OCI-LY1 (cell line): ENCODE measurements at regions not wholly inside any gene's neighbourhood (a gene's known extent, or its start where the extent isn't known, plus 50 kb on each side); places are given as distances from the start of the nearest gene placed in this dataset.

Experiments used
- H2AFZ ChIP-seq: fragments of 200-600 bp; sonication (generic), shearing (Covaris generic); 2 replicates; pipeline ENCODE4 v1.6.0; 2014; ENCODE audit warnings: antibody characterized with exemption, mild to moderate bottlenecking, low read length
- H3F3A ChIP-seq: fragments of 200-600 bp; sonication (generic), shearing (Covaris generic); 2 replicates; pipeline ENCODE4 v1.6.0; 2014; ENCODE audit warnings: mild to moderate bottlenecking, antibody characterized with exemption, low read length, moderate library complexity; ENCODE audit not compliant: insufficient read depth
- H3K27ac ChIP-seq: fragments of 200-600 bp; sonication (generic); 2 replicates; pipeline ENCODE4 v1.5.1; 2014; ENCODE audit warnings: low read length, mixed run types, mild to moderate bottlenecking, low read depth; ENCODE audit not compliant: poor library complexity, severe bottlenecking
- H3K27me3 ChIP-seq: fragments of 200-600 bp; sonication (generic); 2 replicates; pipeline ENCODE4 v1.6.0; 2014; ENCODE audit warnings: antibody characterized with exemption, mild to moderate bottlenecking, low read length, moderate library complexity; ENCODE audit not compliant: insufficient read depth
- H3K36me3 ChIP-seq: fragments of 200-600 bp; sonication (generic); 2 replicates; pipeline ENCODE4 v1.6.1; 2014; ENCODE audit warnings: mild to moderate bottlenecking, antibody characterized with exemption, low read length, moderate library complexity, mixed read lengths; ENCODE audit not compliant: insufficient read depth
- H3K4me1 ChIP-seq: fragments of 200-600 bp; sonication (generic); 2 replicates; pipeline ENCODE4 v1.5.1; 2014; ENCODE audit warnings: mild to moderate bottlenecking, low read length, moderate library complexity; ENCODE audit not compliant: insufficient read depth, severe bottlenecking
- H3K4me2 ChIP-seq: fragments of 200-600 bp; sonication (generic), shearing (Covaris generic); 2 replicates; pipeline ENCODE4 v1.6.1; 2014; ENCODE audit warnings: low read length
- H3K4me3 ChIP-seq: fragments of 200-600 bp; sonication (generic); 2 replicates; pipeline ENCODE4 v1.5.1; 2014; ENCODE audit warnings: low read length, low read depth, mild to moderate bottlenecking, mixed read lengths; ENCODE audit not compliant: poor library complexity, severe bottlenecking
- H3K79me2 ChIP-seq: fragments of 200-600 bp; shearing (Covaris generic); 2 replicates; pipeline ENCODE4 v1.6.1; 2016; ENCODE audit warnings: mixed run types, low read length, mixed read lengths; ENCODE audit not compliant: insufficient read depth
- H3K9ac ChIP-seq: fragments of 200-600 bp; sonication (generic), shearing (Covaris generic); 2 replicates; pipeline ENCODE4 v1.6.1; 2014; ENCODE audit warnings: mild to moderate bottlenecking, low read length, mixed read lengths
- H3K9me2 ChIP-seq: fragments of 200-600 bp; sonication (generic), shearing (Covaris generic); 2 replicates; pipeline ENCODE4 v1.6.1; 2014; ENCODE audit warnings: low read depth, mild to moderate bottlenecking, low read length, mixed read lengths
- H3K9me3 ChIP-seq: fragments of 200-600 bp; shearing (Covaris generic); 2 replicates; pipeline ENCODE4 v1.6.1; 2014; ENCODE audit warnings: low read length, mixed read lengths
- H4K20me1 ChIP-seq: fragments of 200-600 bp; sonication (generic), shearing (Covaris generic); 2 replicates; pipeline ENCODE4 v1.6.0; 2016; ENCODE audit warnings: mild to moderate bottlenecking, low read length; ENCODE audit not compliant: insufficient read depth
- CTCF ChIP-seq: fragments of 200-600 bp; sonication (generic), shearing (Covaris generic); IDR thresholded peaks from 2 replicates; pipeline ENCODE4 v1.5.1; 2017; ENCODE audit warnings: mild to moderate bottlenecking, antibody characterized with exemption, low read length, moderate library complexity, mixed read lengths
- EZH2 ChIP-seq: fragments of 200-600 bp; sonication (generic), shearing (Covaris generic); IDR thresholded peaks from 2 replicates; pipeline ENCODE4 v1.8.0; 2017; ENCODE audit warnings: borderline replicate concordance, mixed run types, mild to moderate bottlenecking, antibody characterized with exemption, low read length, moderate library complexity, mixed read lengths

- H3K4me2 ChIP-seq: no peak overlapping the region
- H2AFZ ChIP-seq: no peak overlapping the region
- no peaks in the 10 kb centered on the region for H3K9me3 ChIP-seq
- no peaks in the 10 kb centered on the region for H3F3A ChIP-seq
- H3K27ac ChIP-seq: no peak overlapping the region
- H3K36me3 ChIP-seq: no peaks in the 10 kb centered on the region
- no peak overlapping the region for H3K4me3 ChIP-seq
- no peaks in the 10 kb centered on the region; the same call in 1 of the 2 replicates for H3K9me2 ChIP-seq
- no peaks in the 10 kb centered on the region for H3K27me3 ChIP-seq
- H3K9ac ChIP-seq: no peak overlapping the region
- no peaks in the 10 kb centered on the region for H4K20me1 ChIP-seq
- no peaks in the 10 kb centered on the region for H3K4me1 ChIP-seq
- H3K79me2 ChIP-seq: no peaks in the 10 kb centered on the region
- TF ChIP-seq CTCF (no peak), EZH2 (no peak)
Observed at GRCh38 chr21:27820342-27820741, 853.5 kb upstream of the ADAMTS5 start.

- H3K27me3 ChIP-seq: no peaks in the 10 kb centered on the region
- H3K4me3 ChIP-seq: no peak overlapping the region
- no peak for TF ChIP-seq EZH2
- TF ChIP-seq CTCF: no peak
- no peaks in the 10 kb centered on the region for H3F3A ChIP-seq
- no peaks in the 10 kb centered on the region for H3K79me2 ChIP-seq
- no peaks in the 10 kb centered on the region for H3K4me1 ChIP-seq
- H3K27ac ChIP-seq: no peak overlapping the region
- no peak overlapping the region for H2AFZ ChIP-seq
- H3K4me2 ChIP-seq: no peak overlapping the region
- no peaks in the 10 kb centered on the region for H4K20me1 ChIP-seq
- H3K9ac ChIP-seq: no peak overlapping the region
- no peaks in the 10 kb centered on the region; the same call in 1 of the 2 replicates for H3K9me2 ChIP-seq
- H3K9me3 ChIP-seq: no peaks in the 10 kb centered on the region
- H3K36me3 ChIP-seq: no peaks in the 10 kb centered on the region
Observed at GRCh38 chr21:27819299-27819698, 852.4 kb upstream of the ADAMTS5 start.

GRCh38 chr21:27818847-27819246, 852.0 kb upstream of the ADAMTS5 start:
- no peak for TF ChIP-seq EZH2
- TF ChIP-seq CTCF: no peak
- H3K4me3 ChIP-seq: no peak overlapping the region
- no peak overlapping the region for H3K9ac ChIP-seq
- H3K4me2 ChIP-seq: no peak overlapping the region
- no peaks in the 10 kb centered on the region; the same call in 1 of the 2 replicates for H3K9me2 ChIP-seq
- H3K27me3 ChIP-seq: no peaks in the 10 kb centered on the region
- no peaks in the 10 kb centered on the region for H3K4me1 ChIP-seq
- no peaks in the 10 kb centered on the region for H4K20me1 ChIP-seq
- no peaks in the 10 kb centered on the region for H3K9me3 ChIP-seq
- H3K79me2 ChIP-seq: no peaks in the 10 kb centered on the region
- no peak overlapping the region for H3K27ac ChIP-seq
- no peak overlapping the region for H2AFZ ChIP-seq
- no peaks in the 10 kb centered on the region for H3F3A ChIP-seq
- no peaks in the 10 kb centered on the region for H3K36me3 ChIP-seq
